ENCODE measurements at regions not wholly inside any gene's neighbourhood (a gene's known extent, or its start where the extent isn't known, plus 50 kb on each side); places are given as distances from the start of the nearest gene placed in this dataset.

GRCh38 chr20:51867251-51867650, 64.9 kb upstream of the SALL4 start:
- no peak for DNase-seq

DNA sequence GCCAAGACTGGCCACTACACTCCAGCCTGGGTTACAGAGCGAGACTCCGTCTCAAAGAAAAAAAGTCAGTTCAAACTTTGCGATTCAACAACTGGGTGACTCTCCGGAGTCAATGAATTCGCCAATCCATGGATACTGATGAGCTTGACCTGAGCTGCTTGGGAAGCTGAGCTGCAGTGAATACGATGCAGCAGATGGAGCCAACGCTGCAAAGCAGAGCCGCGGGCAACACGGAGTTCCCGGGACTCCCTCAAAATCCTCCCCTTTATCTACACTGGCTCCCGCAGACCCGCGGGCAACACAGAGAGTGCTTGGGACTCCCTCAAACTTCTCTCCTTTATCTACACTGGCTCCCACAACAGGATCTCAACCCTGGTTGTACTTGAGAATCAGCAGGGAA, 62.6 kb upstream of the SALL4 start:
- DNase-seq = no peak

DNA sequence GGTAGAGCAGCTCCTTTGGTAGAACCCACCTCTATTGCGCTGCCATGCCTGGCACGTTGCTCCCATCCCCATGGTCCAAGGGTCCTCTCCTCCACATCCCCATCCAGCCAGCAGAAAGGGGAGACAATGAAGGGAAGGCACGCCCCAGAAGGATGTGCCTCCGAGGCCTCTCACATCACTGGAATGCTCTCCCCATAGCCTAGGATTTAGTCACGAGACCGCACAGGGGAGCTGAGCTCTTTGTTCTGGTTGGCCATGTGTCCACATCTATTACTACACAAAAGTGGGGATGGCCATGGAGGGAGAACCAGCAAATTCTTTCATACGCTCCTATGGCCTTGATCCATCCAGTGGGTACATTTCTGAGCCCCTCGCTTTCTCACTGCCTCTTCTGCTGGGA, 60.5 kb upstream of the SALL4 start:
- DNase-seq = no peak

DNA sequence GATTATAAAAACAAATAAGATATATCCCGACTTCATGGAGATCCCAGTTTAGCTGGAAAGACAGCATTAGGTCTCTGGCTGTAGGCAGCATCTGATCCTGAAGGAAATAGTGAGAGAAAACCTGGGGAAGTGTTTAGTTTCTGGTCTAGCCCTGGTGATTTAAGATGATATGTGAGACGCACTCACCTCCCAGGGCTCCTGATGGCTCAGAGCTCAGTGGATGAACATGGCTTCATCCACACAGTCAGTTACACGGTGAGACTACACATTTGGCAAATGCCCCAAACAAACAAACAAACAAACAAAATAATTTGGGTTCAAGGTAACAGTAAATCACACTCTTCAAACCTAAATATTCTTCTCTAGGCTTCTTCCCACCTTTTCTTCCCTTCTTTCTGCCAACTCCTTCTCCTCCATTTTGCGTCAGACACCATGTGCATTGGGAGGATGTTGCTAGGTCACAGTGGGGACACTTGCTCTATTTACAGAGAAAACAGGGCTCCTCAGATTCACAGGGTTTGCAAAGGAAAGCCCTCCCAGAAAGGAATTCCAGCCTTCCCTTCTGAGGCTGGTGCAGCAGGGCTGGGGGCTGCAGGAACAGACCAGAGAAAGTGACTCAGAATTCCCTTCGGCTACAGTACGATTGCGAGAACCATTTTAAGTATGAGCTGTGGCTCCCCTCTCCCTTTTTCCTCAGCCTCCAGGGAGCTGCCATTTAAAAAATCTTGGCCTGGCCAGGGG, 59.6 kb upstream of the SALL4 start:
- DNase-seq = no peak

GRCh38 chr20:51860111-51860882, 58.0 kb upstream of the SALL4 start:
- DNase-seq = no peak

DNA sequence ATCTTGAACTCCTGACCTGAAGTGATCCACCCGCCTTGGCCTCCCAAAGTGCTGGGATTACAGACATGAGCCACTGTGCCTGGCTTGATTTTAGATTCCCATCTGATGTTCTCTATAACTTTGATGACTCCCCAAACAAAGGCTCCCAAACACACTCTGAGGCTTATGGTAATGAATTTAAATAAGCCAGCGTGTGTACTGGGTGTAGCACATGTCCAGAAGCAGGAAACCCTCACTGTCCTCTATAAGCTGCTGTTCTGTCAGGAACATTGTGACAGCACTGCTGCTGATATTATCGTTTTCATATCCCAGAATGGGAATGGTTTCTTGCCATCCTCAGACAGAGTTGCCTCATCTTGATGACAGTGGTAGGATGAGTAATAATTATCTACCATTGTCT, 54.1 kb upstream of the SALL4 start:
- DNase-seq = no peak

- DNase-seq = no peak
Observed at GRCh38 chr20:51854921-51855320, 52.6 kb upstream of the SALL4 start.
